Suppressor macrophage treated with lipopolysaccharide for 4 hours (primary cell): ENCODE measurements at regions not wholly inside any gene's neighbourhood (a gene's known extent, or its start where the extent isn't known, plus 50 kb on each side); places are given as distances from the start of the nearest gene placed in this dataset.

Experiments
- DNase-seq: peaks from one replicate; pipeline ENCODE4 v3.0.0-alpha.2; 2020

GRCh38 chr9:3732077-3733038 lies 206.6 kb upstream of the RFX3 start:
- peak; percentile 84 for DNase-seq

GRCh38 chr9:3730511-3730922 lies 204.7 kb upstream of the RFX3 start:
- DNase-seq = no peak

- DNase-seq = no peak
These were observed 195.3 kb upstream of the RFX3 start for GRCh38 chr9:3721096-3721495.

GRCh38 chr9:3719286-3719685 lies 193.5 kb upstream of the RFX3 start:
- no peak for DNase-seq

GRCh38 chr9:3716415-3716814 lies 190.6 kb upstream of the RFX3 start:
- DNase-seq = no peak

- no peak for DNase-seq
These were observed 182.9 kb upstream of the RFX3 start for GRCh38 chr9:3708751-3709150.

- no peak for DNase-seq
These were observed 179.1 kb upstream of the RFX3 start for GRCh38 chr9:3704890-3705289.

- no peak for DNase-seq
These were observed 175.0 kb upstream of the RFX3 start for GRCh38 chr9:3700772-3701171.

- no peak for DNase-seq
These were observed 174.1 kb upstream of the RFX3 start for GRCh38 chr9:3699883-3700282.

- no peak for DNase-seq
These were observed 172.7 kb upstream of the RFX3 start for GRCh38 chr9:3698531-3698930.

- DNase-seq = no peak
These were observed 172.3 kb upstream of the RFX3 start for GRCh38 chr9:3698076-3698475.

- no peak for DNase-seq
These were observed 170.6 kb upstream of the RFX3 start for GRCh38 chr9:3696368-3696767.

- DNase-seq = no peak
These were observed 166.8 kb upstream of the RFX3 start for GRCh38 chr9:3692606-3693005.

GRCh38 chr9:3689555-3689954 lies 163.8 kb upstream of the RFX3 start:
- no peak for DNase-seq

- no peak for DNase-seq
These were observed 161.3 kb upstream of the RFX3 start for GRCh38 chr9:3687145-3687544.

- no peak for DNase-seq
These were observed 156.4 kb upstream of the RFX3 start for GRCh38 chr9:3682186-3682585.

GRCh38 chr9:3677541-3677940 lies 151.7 kb upstream of the RFX3 start:
- no peak for DNase-seq

- DNase-seq = no peak
These were observed 151.0 kb upstream of the RFX3 start for GRCh38 chr9:3676766-3677165.

GRCh38 chr9:3675946-3676345 lies 150.1 kb upstream of the RFX3 start:
- no peak for DNase-seq

- DNase-seq = no peak
These were observed 148.8 kb upstream of the RFX3 start for GRCh38 chr9:3674561-3674960.

- DNase-seq = no peak
These were observed 146.6 kb upstream of the RFX3 start for GRCh38 chr9:3672399-3672798.

GRCh38 chr9:3664044-3664443 lies 138.2 kb upstream of the RFX3 start:
- DNase-seq = no peak

- no peak for DNase-seq
These were observed 136.9 kb upstream of the RFX3 start for GRCh38 chr9:3662671-3663070.

GRCh38 chr9:3660936-3661335 lies 135.1 kb upstream of the RFX3 start:
- no peak for DNase-seq

GRCh38 chr9:3659647-3660046 lies 133.8 kb upstream of the RFX3 start:
- no peak for DNase-seq
